ENCODE measurements at regions not wholly inside any gene's neighbourhood (a gene's known extent, or its start where the extent isn't known, plus 50 kb on each side); places are given as distances from the start of the nearest gene placed in this dataset.

- TF ChIP-seq CTCF (IDR thresholded peaks at IDR 0.05) (no peak), POLR2A (IDR thresholded peaks at IDR 0.05) (no peak)
Observed at GRCh38 chr6:102355578-102355977, 962.1 kb downstream of the GRIK2 start.
